Inferior parietal cortex (tissue), 1 donor: ENCODE measurements at regions not wholly inside any gene's neighbourhood (a gene's known extent, or its start where the extent isn't known, plus 50 kb on each side); places are given as distances from the start of the nearest gene placed in this dataset.

Experiments used
- DNase-seq: peaks from one replicate; pipeline ENCODE4 v3.0.0-alpha.2; 2016; ENCODE audit errors: extremely low spot score

- DNase-seq, result no peak
Observed at GRCh38 chr18:73316513-73316912, 448.7 kb upstream of the NETO1 start.

GRCh38 chr18:73315381-73315780, 447.6 kb upstream of the NETO1 start:
- no peak for DNase-seq

- DNase-seq, result no peak
Observed at GRCh38 chr18:73313476-73313875, 445.7 kb upstream of the NETO1 start.

- no peak for DNase-seq
Observed at GRCh38 chr18:73296686-73297085, 428.9 kb upstream of the NETO1 start.

GRCh38 chr18:73292156-73292555, 424.4 kb upstream of the NETO1 start:
- DNase-seq, result no peak

- no peak for DNase-seq
Observed at GRCh38 chr18:73288813-73289212, 421.0 kb upstream of the NETO1 start.

- DNase-seq, result no peak
Observed at GRCh38 chr18:73286584-73286983, 418.8 kb upstream of the NETO1 start.

GRCh38 chr18:73283788-73284187, 416.0 kb upstream of the NETO1 start:
- DNase-seq, result no peak

- no peak for DNase-seq
Observed at GRCh38 chr18:73283032-73283431, 415.2 kb upstream of the NETO1 start.

- no peak for DNase-seq
Observed at GRCh38 chr18:73279498-73279897, 411.7 kb upstream of the NETO1 start.

- no peak for DNase-seq
Observed at GRCh38 chr18:73274812-73275621, 407.2 kb upstream of the NETO1 start.

GRCh38 chr18:73270920-73271634, 403.3 kb upstream of the NETO1 start:
- DNase-seq, result no peak

- no peak for DNase-seq
Observed at GRCh38 chr18:73264562-73264921, 396.8 kb upstream of the NETO1 start.

GRCh38 chr18:73261923-73262322, 394.1 kb upstream of the NETO1 start:
- no peak for DNase-seq

- DNase-seq, result no peak
Observed at GRCh38 chr18:73261243-73261642, 393.5 kb upstream of the NETO1 start.

- DNase-seq, result no peak
Observed at GRCh38 chr18:73258375-73259087, 390.7 kb upstream of the NETO1 start.

- DNase-seq, result no peak
Observed at GRCh38 chr18:73254564-73254963, 386.8 kb upstream of the NETO1 start.

- no peak for DNase-seq
Observed at GRCh38 chr18:73249030-73249429, 381.2 kb upstream of the NETO1 start.

- no peak for DNase-seq
Observed at GRCh38 chr18:73246763-73247162, 379.0 kb upstream of the NETO1 start.

GRCh38 chr18:73245345-73245744, 377.6 kb upstream of the NETO1 start:
- no peak for DNase-seq

GRCh38 chr18:73244401-73244800, 376.6 kb upstream of the NETO1 start:
- no peak for DNase-seq

- DNase-seq, result no peak
Observed at GRCh38 chr18:73240899-73241298, 373.1 kb upstream of the NETO1 start.

GRCh38 chr18:73235921-73236320, 368.1 kb upstream of the NETO1 start:
- DNase-seq, result no peak
